ENCODE measurements at regions not wholly inside any gene's neighbourhood (a gene's known extent, or its start where the extent isn't known, plus 50 kb on each side); places are given as distances from the start of the nearest gene placed in this dataset.
A peak's percentile ranks its signal among the peaks of the same experiment; 100 is the strongest.

DNA sequence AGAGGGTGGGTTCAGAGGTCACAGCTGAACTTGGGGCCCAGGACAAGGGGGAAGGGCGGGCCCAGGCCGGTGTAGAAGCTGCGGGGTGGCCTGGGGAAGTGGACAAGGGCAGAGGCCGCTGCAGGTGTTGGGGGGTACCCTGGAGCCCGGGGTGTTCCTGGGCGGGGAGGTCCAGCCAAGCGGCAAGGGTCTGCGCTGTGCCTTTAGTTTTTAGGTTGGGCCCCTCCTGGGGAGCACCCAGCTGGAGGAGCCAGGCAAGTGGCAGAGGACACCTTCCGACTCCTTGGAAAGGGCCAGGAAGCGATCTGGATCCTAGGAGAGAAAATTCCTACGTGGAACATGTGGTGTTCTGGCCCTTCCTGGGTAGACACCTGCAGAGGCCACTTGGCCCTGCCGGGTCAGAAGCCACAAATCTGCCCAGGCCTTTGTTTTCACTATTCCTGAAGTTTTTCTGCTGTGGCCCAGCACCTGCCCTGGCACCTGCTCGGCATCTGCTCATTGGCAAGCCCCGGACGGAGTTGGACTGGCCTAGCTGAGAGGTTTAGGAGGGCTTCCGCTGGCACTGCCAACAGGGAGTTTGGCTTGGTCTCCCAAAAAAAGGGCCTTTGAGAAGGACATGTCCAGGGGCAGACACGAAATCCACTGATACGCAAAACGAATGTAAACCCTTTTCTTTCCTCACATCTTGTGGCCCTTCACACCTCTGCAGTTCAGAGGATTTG, 61.1 kb downstream of the SMUG1 start:
- H3K27ac Mint-ChIP-seq = no peak overlapping the region
- Histone ChIP-seq H4K20me1 (ENCODE audit: control insufficient read depth, insufficient read depth, low read length, poor library complexity, severe bottlenecking) (no peaks in the 10 kb centered on the region), H3K9ac (ENCODE audit: low read length) (no peak overlapping the region), H3K79me2 (ENCODE audit: control insufficient read depth, insufficient read depth, low read length) (no peaks in the 10 kb centered on the region), H3K27ac (ENCODE audit: low read length in 2 of 2) (no peak overlapping the region), H3K4me2 (replicated peaks; ENCODE audit: low read depth, low read length, poor library complexity, severe bottlenecking) (peak overlapping the region; percentile 80), H2AFZ (ENCODE audit: insufficient read depth, low read depth, low read length, poor library complexity, severe bottlenecking) (no peak overlapping the region), H3K4me3 (ENCODE audit: control extremely low read depth in 1 of 5, extremely low read depth in 1 of 5, insufficient read depth in 1 of 5, low read depth in 2 of 5, low read length in 4 of 5) (no peak overlapping the region), H3K36me3 (replicated peaks in 1 of 2; ENCODE audit: control extremely low read depth in 1 of 2, control insufficient read depth in 1 of 2, extremely low read depth in 1 of 2, insufficient read depth in 2 of 2, low read length in 1 of 2) (no peaks in the 10 kb centered on the region), H3K27me3 (replicated peaks in 1 of 4; ENCODE audit: control extremely low read depth in 1 of 4, control insufficient read depth in 3 of 4, insufficient read depth in 4 of 4, low read length in 3 of 4) (peaks cover 0 to 53% (median 25%) of the 10 kb centered on the region in 4 experiments), H3K9me3 (ENCODE audit: control extremely low read depth in 1 of 3, control insufficient read depth in 2 of 3, insufficient read depth in 1 of 3, low read length in 2 of 3) (peaks cover 0 to 15% (median 0%) of the 10 kb centered on the region in 3 donors), H3K4me1 (ENCODE audit: control insufficient read depth in 2 of 2, insufficient read depth in 2 of 2, low read length in 2 of 2) (peaks cover 18 to 22% of the 10 kb centered on the region in 2 donors)
- H3K4me1 Mint-ChIP-seq = peaks cover 16% of the 10 kb centered on the region
- intact Hi-C loops (cut with micrococcal nuclease) = no loop called here
- CTCF ChIA-PET = no interaction called here
- POLR2A ChIA-PET = no interaction called here
- peaks cover 63% of the 10 kb centered on the region for H3K27me3 Mint-ChIP-seq
- ATAC-seq (ENCODE audit: low read depth) (no peak), DNase-seq (no peak)
- H3K9me3 Mint-ChIP-seq (ENCODE audit: insufficient read depth) = no peaks in the 10 kb centered on the region
- 72% methylated on average over 16 of the region's 19 CpGs for WGBS (ENCODE audit: insufficient coverage)
- peak overlapping the region; percentile 77 for H3K4me3 Mint-ChIP-seq
- TF ChIP-seq EZH2 (IDR thresholded peaks at IDR 0.05; ENCODE audit: borderline replicate concordance, insufficient read depth, low read depth, low read length, poor library complexity, severe bottlenecking) = no peak
- TF ChIP-seq, protein P1, sequence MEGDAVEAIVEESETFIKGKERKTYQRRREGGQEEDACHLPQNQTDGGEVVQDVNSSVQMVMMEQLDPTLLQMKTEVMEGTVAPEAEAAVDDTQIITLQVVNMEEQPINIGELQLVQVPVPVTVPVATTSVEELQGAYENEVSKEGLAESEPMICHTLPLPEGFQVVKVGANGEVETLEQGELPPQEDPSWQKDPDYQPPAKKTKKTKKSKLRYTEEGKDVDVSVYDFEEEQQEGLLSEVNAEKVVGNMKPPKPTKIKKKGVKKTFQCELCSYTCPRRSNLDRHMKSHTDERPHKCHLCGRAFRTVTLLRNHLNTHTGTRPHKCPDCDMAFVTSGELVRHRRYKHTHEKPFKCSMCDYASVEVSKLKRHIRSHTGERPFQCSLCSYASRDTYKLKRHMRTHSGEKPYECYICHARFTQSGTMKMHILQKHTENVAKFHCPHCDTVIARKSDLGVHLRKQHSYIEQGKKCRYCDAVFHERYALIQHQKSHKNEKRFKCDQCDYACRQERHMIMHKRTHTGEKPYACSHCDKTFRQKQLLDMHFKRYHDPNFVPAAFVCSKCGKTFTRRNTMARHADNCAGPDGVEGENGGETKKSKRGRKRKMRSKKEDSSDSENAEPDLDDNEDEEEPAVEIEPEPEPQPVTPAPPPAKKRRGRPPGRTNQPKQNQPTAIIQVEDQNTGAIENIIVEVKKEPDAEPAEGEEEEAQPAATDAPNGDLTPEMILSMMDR (IDR thresholded peaks at IDR 0.05) = no peak

DNA sequence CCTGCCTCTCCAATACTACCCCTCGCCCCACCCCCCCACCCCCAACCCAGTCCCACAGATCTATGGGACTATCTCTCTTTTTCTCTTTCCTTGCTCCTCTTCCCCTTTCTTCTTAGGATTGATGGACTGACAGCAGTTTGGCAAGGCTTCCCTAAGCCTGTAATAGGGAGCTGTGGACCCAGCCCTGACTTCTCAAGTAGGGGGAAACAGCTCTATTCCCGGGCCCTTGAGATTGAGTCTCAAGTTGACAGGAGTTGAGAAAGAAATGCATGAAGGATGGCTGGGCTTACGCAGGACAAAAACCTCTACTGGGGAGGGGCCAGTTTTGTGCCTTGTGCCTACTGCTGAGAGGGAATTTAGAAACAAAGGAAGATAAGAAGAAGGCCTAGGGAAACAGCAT, 60.4 kb downstream of the SMUG1 start:
- Histone ChIP-seq H3K27me3 (replicated peaks in 1 of 4; ENCODE audit: control extremely low read depth in 1 of 4, control insufficient read depth in 3 of 4, insufficient read depth in 4 of 4, low read length in 3 of 4) (peaks cover 0 to 49% (median 23%) of the 10 kb centered on the region in 4 experiments), H3K27ac (ENCODE audit: low read length in 2 of 2) (no peak overlapping the region), H3K9me3 (ENCODE audit: control extremely low read depth in 1 of 3, control insufficient read depth in 2 of 3, insufficient read depth in 1 of 3, low read length in 2 of 3) (peaks cover 0 to 15% (median 0%) of the 10 kb centered on the region in 3 donors), H2AFZ (ENCODE audit: insufficient read depth, low read depth, low read length, poor library complexity, severe bottlenecking) (no peak overlapping the region), H3K9ac (ENCODE audit: low read length) (no peak overlapping the region), H4K20me1 (ENCODE audit: control insufficient read depth, insufficient read depth, low read length, poor library complexity, severe bottlenecking) (no peaks in the 10 kb centered on the region), H3K79me2 (ENCODE audit: control insufficient read depth, insufficient read depth, low read length) (no peaks in the 10 kb centered on the region), H3K4me2 (replicated peaks; ENCODE audit: low read depth, low read length, poor library complexity, severe bottlenecking) (no peak overlapping the region), H3K36me3 (replicated peaks in 1 of 2; ENCODE audit: control extremely low read depth in 1 of 2, control insufficient read depth in 1 of 2, extremely low read depth in 1 of 2, insufficient read depth in 2 of 2, low read length in 1 of 2) (no peaks in the 10 kb centered on the region), H3K4me1 (ENCODE audit: control insufficient read depth in 2 of 2, insufficient read depth in 2 of 2, low read length in 2 of 2) (peaks cover 18 to 22% of the 10 kb centered on the region in 2 donors), H3K4me3 (ENCODE audit: control extremely low read depth in 1 of 5, extremely low read depth in 1 of 5, insufficient read depth in 1 of 5, low read depth in 2 of 5, low read length in 4 of 5) (no peak overlapping the region)
- Mint-ChIP-seq H3K4me3 (no peak overlapping the region), H3K27ac (no peak overlapping the region), H3K4me1 (peaks cover 16% of the 10 kb centered on the region), H3K27me3 (peaks cover 62% of the 10 kb centered on the region), H3K9me3 (ENCODE audit: insufficient read depth) (no peaks in the 10 kb centered on the region)
- intact Hi-C loops (cut with micrococcal nuclease) = no loop called here
- DNase-seq (no peak), ATAC-seq (ENCODE audit: low read depth) (no peak)
- CTCF ChIA-PET = no interaction called here
- TF ChIP-seq, protein P1 (IDR thresholded peaks at IDR 0.05) = no peak
- TF ChIP-seq EZH2 (IDR thresholded peaks at IDR 0.05; ENCODE audit: borderline replicate concordance, insufficient read depth, low read depth, low read length, poor library complexity, severe bottlenecking) = no peak
- POLR2A ChIA-PET = interaction anchor here (0.6 kb wide), 1 partner anchor 67 kb away, joined by 8 read pairs; no protein-coding TSS in a partner anchor
- WGBS (ENCODE audit: insufficient coverage) = 67% methylated on average over 2 of the region's 3 CpGs

Measured in B cell (primary cell).